PC-3 (cell line): ENCODE measurements at regions not wholly inside any gene's neighbourhood (a gene's known extent, or its start where the extent isn't known, plus 50 kb on each side); places are given as distances from the start of the nearest gene placed in this dataset.

Experiments used
- ATAC-seq: fragments of 200-7000 bp; cut with Tn5 transposase; 2 replicates; pipeline ENCODE4 v1.9.1; 2020; ENCODE audit warnings: mild to moderate bottlenecking, moderate library complexity
- BruUV-seq: library from RNA; stranded (reverse); fragments of 400-500 nt; replicated peaks from 2 replicates; lab custom pipeline; 2021; lab: Mats Ljungman, UMichigan
- CTCF ChIA-PET: fragments of 300-600 bp; sonication (Branson Sonifier 250); formaldehyde crosslinking; loops from one replicate; lab custom pipeline; 2022; ENCODE audit warnings: antibody characterized with exemption; lab: Charles Lee
- POLR2A ChIA-PET: fragments of 300-600 bp; sonication (Branson Sonifier 250); formaldehyde crosslinking; loops from one replicate; lab custom pipeline; 2022; ENCODE audit warnings: antibody characterized with exemption; ENCODE audit not compliant: unreplicated experiment; lab: Charles Lee
- DNase-seq: peaks from one replicate; pipeline ENCODE4 v3.0.0-alpha.2; 2015
- H2AFZ ChIP-seq: fragments of 300-600 bp; sonication (generic); 2 replicates; pipeline ENCODE4 v1.6.0; 2016; ENCODE audit warnings: antibody characterized with exemption, low read length
- H3F3A ChIP-seq: fragments of 300-600 bp; sonication (generic); one replicate; pipeline ENCODE4 v1.6.0; 2017; ENCODE audit warnings: antibody characterized with exemption, low read length, control low read depth, mild to moderate bottlenecking; ENCODE audit not compliant: unreplicated experiment
- H3K27ac ChIP-seq: fragments of 300-600 bp; sonication (generic); 2 replicates; pipeline ENCODE4 v1.5.1; 2016; ENCODE audit warnings: mild to moderate bottlenecking, low read length
- H3K27me3 ChIP-seq: fragments of 300-600 bp; sonication (generic); 2 replicates; pipeline ENCODE4 v1.6.1; 2016; ENCODE audit warnings: low read length, mixed read lengths
- H3K36me3 ChIP-seq: fragments of 300-600 bp; sonication (generic); 2 replicates; pipeline ENCODE4 v1.6.1; 2016; ENCODE audit warnings: low read depth, mixed run types, low read length, mixed read lengths
- H3K4me1 ChIP-seq: fragments of 300-600 bp; sonication (generic); 2 replicates; pipeline ENCODE4 v1.5.1; 2016; ENCODE audit warnings: low read length; ENCODE audit not compliant: insufficient read depth
- H3K4me2 ChIP-seq: fragments of 300-600 bp; sonication (generic); 2 replicates; pipeline ENCODE4 v1.6.0; 2016; ENCODE audit warnings: low read length
- H3K4me3 ChIP-seq: fragments of 300-600 bp; sonication (generic); 2 replicates; pipeline ENCODE4 v1.5.1; 2016; ENCODE audit warnings: mild to moderate bottlenecking, low read length, mixed read lengths
- H3K79me2 ChIP-seq: fragments of 300-600 bp; sonication (generic); 2 replicates; pipeline ENCODE4 v1.6.1; 2017; ENCODE audit warnings: low read length, mixed read lengths
- H3K9ac ChIP-seq: fragments of 300-600 bp; sonication (generic); 2 replicates; pipeline ENCODE4 v1.6.0; 2016; ENCODE audit warnings: mild to moderate bottlenecking, low read length
- H3K9me2 ChIP-seq: fragments of 300-600 bp; sonication (generic); replicated peaks from 2 replicates; pipeline ENCODE4 v1.6.1; 2016; ENCODE audit warnings: mixed run types, low read length, mixed read lengths
- H3K9me3 ChIP-seq: fragments of 300-600 bp; sonication (generic); 2 replicates; pipeline ENCODE4 v1.6.1; 2016; ENCODE audit warnings: low read length, mixed read lengths
- H4K20me1 ChIP-seq: fragments of 300-600 bp; sonication (generic); 2 replicates; pipeline ENCODE4 v1.6.1; 2016; ENCODE audit warnings: low read length, mixed read lengths
- CTCF ChIP-seq: fragments of 300-600 bp; sonication (generic); conservative IDR thresholded peaks from 2 replicates; pipeline ENCODE4 v1.5.1; 2017; ENCODE audit warnings: antibody characterized with exemption, low read depth, mild to moderate bottlenecking, low read length
- EZH2 ChIP-seq: fragments of 300-600 bp; sonication (generic); IDR thresholded peaks from one replicate; pipeline ENCODE4 v1.6.1; 2017; ENCODE audit warnings: antibody characterized with exemption, mild to moderate bottlenecking, low read length; ENCODE audit not compliant: unreplicated experiment
- EZH2phosphoT487 ChIP-seq: fragments of 300-600 bp; sonication (generic); IDR thresholded peaks from 2 replicates; pipeline ENCODE4 v1.6.1; 2018; ENCODE audit warnings: mild to moderate bottlenecking, antibody characterized with exemption, low read length, borderline replicate concordance
- intact Hi-C: fragments of 100-400 bp; cut with micrococcal nuclease; formaldehyde crosslinking; loops from 2 replicates; pipeline ENCODE4 v1.9.0; 2023

DNA sequence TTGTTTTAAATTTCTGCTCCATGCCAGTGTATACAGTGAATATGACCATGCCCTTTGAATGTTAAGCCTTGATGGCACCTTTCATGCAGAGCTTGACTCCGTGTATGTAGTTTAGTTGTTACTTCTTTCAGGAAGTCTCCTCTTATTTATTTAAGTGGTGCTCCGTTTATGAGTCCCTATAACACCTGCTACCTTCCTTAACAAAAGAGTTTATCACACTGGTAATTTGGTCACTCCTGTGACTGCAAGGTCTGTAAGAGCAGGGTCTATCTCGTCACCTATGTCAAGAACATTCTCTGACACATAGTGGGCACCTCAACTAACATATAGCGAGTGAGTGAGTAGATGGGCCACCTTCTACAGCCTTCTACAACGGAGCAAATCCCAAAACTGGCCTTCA is 152.5 kb downstream of the CCDC34 start:
- TF ChIP-seq EZH2phosphoT487 (no peak), EZH2 (no peak), CTCF (no peak)
- Histone ChIP-seq H2AFZ (no peak overlapping the region), H4K20me1 (no peaks in the 10 kb centered on the region), H3K27me3 (no peaks in the 10 kb centered on the region), H3K9me3 (no peaks in the 10 kb centered on the region), H3K4me1 (peaks cover 38% of the 10 kb centered on the region), H3K27ac (no peak overlapping the region), H3K4me2 (no peak overlapping the region), H3K9me2 (no peaks in the 10 kb centered on the region), H3K36me3 (no peaks in the 10 kb centered on the region), H3F3A (no peaks in the 10 kb centered on the region), H3K79me2 (no peaks in the 10 kb centered on the region), H3K4me3 (no peak overlapping the region), H3K9ac (no peak overlapping the region)
- ATAC-seq: no peak
- intact Hi-C loops: no loop called here
- no peak for DNase-seq
- BruUV-seq: no TSS peak
- POLR2A ChIA-PET: no interaction called here
- CTCF ChIA-PET: no interaction called here

- Histone ChIP-seq H3K27me3 (no peaks in the 10 kb centered on the region), H3K9ac (no peak overlapping the region), H3K36me3 (no peaks in the 10 kb centered on the region), H4K20me1 (no peaks in the 10 kb centered on the region), H3K4me2 (peak overlapping the region; percentile 49), H3K79me2 (no peaks in the 10 kb centered on the region), H3F3A (peaks cover 7% of the 10 kb centered on the region), H3K27ac (peak overlapping the region; percentile 65), H3K4me1 (peaks cover 46% of the 10 kb centered on the region), H3K9me2 (no peaks in the 10 kb centered on the region), H2AFZ (no peak overlapping the region), H3K9me3 (no peaks in the 10 kb centered on the region), H3K4me3 (no peak overlapping the region)
- no TSS peak for BruUV-seq
- ChIA-PET POLR2A (no interaction called here), CTCF (interaction anchor here (0.7 to 1.0 kb wide), 2 partner anchors 87 to 259 kb away, joined by 4 to 6 read pairs; no protein-coding TSS in a partner anchor)
- TF ChIP-seq EZH2 (no peak), EZH2phosphoT487 (no peak), CTCF (no peak)
- intact Hi-C loops: loop anchor here (1.0 to 5.0 kb wide), 3 partner anchors 8 to 278 kb away; no protein-coding TSS in a partner anchor
- ATAC-seq (peak; percentile 82), DNase-seq (peak; percentile 96)
These were observed 153.4 kb downstream of the CCDC34 start for GRCh38 chr11:27209562-27210005.

- Histone ChIP-seq H3K9ac (no peak overlapping the region), H3K36me3 (no peaks in the 10 kb centered on the region), H2AFZ (no peak overlapping the region), H3K79me2 (no peaks in the 10 kb centered on the region), H3K9me3 (no peaks in the 10 kb centered on the region), H3K4me3 (no peak overlapping the region), H3K4me1 (peaks cover 45% of the 10 kb centered on the region), H3K27ac (peak overlapping the region; percentile 65), H3K9me2 (no peaks in the 10 kb centered on the region), H3K27me3 (no peaks in the 10 kb centered on the region), H3K4me2 (peak overlapping the region; percentile 49), H4K20me1 (no peaks in the 10 kb centered on the region), H3F3A (peaks cover 7% of the 10 kb centered on the region)
- intact Hi-C loops: loop anchor here (1.0 to 5.0 kb wide), 3 partner anchors 8 to 278 kb away; no protein-coding TSS in a partner anchor
- CTCF ChIA-PET: interaction anchor here (0.7 to 1.0 kb wide), 2 partner anchors 87 to 259 kb away, joined by 4 to 6 read pairs; no protein-coding TSS in a partner anchor
- ATAC-seq (no peak), DNase-seq (no peak)
- POLR2A ChIA-PET: no interaction called here
- BruUV-seq: no TSS peak
- TF ChIP-seq EZH2phosphoT487 (no peak), EZH2 (no peak), CTCF (no peak)
These were observed 154.2 kb downstream of the CCDC34 start for GRCh38 chr11:27208846-27209245.
